H9 (cell line): ENCODE measurements at regions not wholly inside any gene's neighbourhood (a gene's known extent, or its start where the extent isn't known, plus 50 kb on each side); places are given as distances from the start of the nearest gene placed in this dataset.

Source experiments
- DNase-seq: peaks from one replicate; pipeline ENCODE4 v3.0.0-alpha.2; 2017
- H2AFZ ChIP-seq: one replicate; pipeline ENCODE4 v1.6.1; 2013; ENCODE audit warnings: mild to moderate bottlenecking, low read length, control low read depth, moderate library complexity
- H2AK5ac ChIP-seq: 2 replicates; pipeline ENCODE4 v1.6.1; 2013; ENCODE audit warnings: low read length, control low read depth, mixed read lengths; ENCODE audit not compliant: insufficient read length
- H2BK120ac ChIP-seq: one replicate; pipeline ENCODE4 v1.6.1; 2013; ENCODE audit warnings: low read depth, mild to moderate bottlenecking, low read length, control low read depth, inconsistent platforms; ENCODE audit not compliant: poor library complexity, severe bottlenecking
- H2BK12ac ChIP-seq: 2 replicates; pipeline ENCODE4 v1.6.1; 2013; ENCODE audit warnings: low read length, control low read depth, mixed read lengths, low read depth; ENCODE audit not compliant: insufficient read length
- H2BK15ac ChIP-seq: 2 replicates; pipeline ENCODE4 v1.6.1; 2013; ENCODE audit warnings: low read depth, low read length, control low read depth
- H2BK20ac ChIP-seq: one replicate; pipeline ENCODE4 v1.6.1; 2013; ENCODE audit warnings: low read depth, mild to moderate bottlenecking, low read length, control low read depth, inconsistent platforms; ENCODE audit not compliant: poor library complexity, severe bottlenecking
- H2BK5ac ChIP-seq: 2 replicates; pipeline ENCODE4 v1.6.1; 2013; ENCODE audit warnings: low read length, control low read depth, mixed read lengths; ENCODE audit not compliant: insufficient read length
- H3K14ac ChIP-seq: 2 replicates; pipeline ENCODE4 v1.6.1; 2013; ENCODE audit warnings: low read length, control low read depth; ENCODE audit not compliant: insufficient read depth
- H3K18ac ChIP-seq: 2 replicates; pipeline ENCODE4 v1.6.1; 2013; ENCODE audit warnings: low read depth, mild to moderate bottlenecking, mixed read lengths, low read length, control low read depth; ENCODE audit not compliant: insufficient read length
- H3K23ac ChIP-seq: 2 replicates; pipeline ENCODE4 v1.6.1; 2013; ENCODE audit warnings: low read length, control low read depth, mixed read lengths, low read depth; ENCODE audit not compliant: insufficient read length
- H3K23me2 ChIP-seq: 2 replicates; pipeline ENCODE4 v1.6.1; 2013; ENCODE audit warnings: low read depth, mild to moderate bottlenecking, mixed read lengths, low read length, control low read depth; ENCODE audit not compliant: insufficient read length, poor library complexity, severe bottlenecking
- H3K27ac ChIP-seq: 2 replicates; pipeline ENCODE4 v1.5.1; 2013; ENCODE audit warnings: low read length, control low read depth, mixed read lengths, low read depth; ENCODE audit not compliant: insufficient read length
- H3K27me3 ChIP-seq: 2 replicates; pipeline ENCODE4 v1.6.1; 2013; ENCODE audit warnings: low read length, control low read depth, inconsistent platforms; ENCODE audit not compliant: insufficient read depth
- H3K4ac ChIP-seq: 2 replicates; pipeline ENCODE4 v1.6.1; 2013; ENCODE audit warnings: low read depth, mild to moderate bottlenecking, control low read depth, inconsistent platforms, low read length, moderate library complexity
- H3K4me1 ChIP-seq: 2 replicates; pipeline ENCODE4 v1.6.1; 2013; ENCODE audit warnings: low read length, control low read depth, inconsistent platforms; ENCODE audit not compliant: insufficient read depth
- H3K4me2 ChIP-seq: 2 replicates; pipeline ENCODE4 v1.6.1; 2013; ENCODE audit warnings: low read length, control low read depth, mixed read lengths; ENCODE audit not compliant: insufficient read length, insufficient read depth
- H3K56ac ChIP-seq: 2 replicates; pipeline ENCODE4 v1.6.1; 2013; ENCODE audit warnings: low read depth, mild to moderate bottlenecking, mixed read lengths, low read length, control low read depth; ENCODE audit not compliant: insufficient read length
- H3K79me1 ChIP-seq: 2 replicates; pipeline ENCODE4 v1.6.1; 2013; ENCODE audit warnings: low read depth, mild to moderate bottlenecking, moderate library complexity, low read length, control low read depth, inconsistent platforms; ENCODE audit not compliant: insufficient read depth, poor library complexity, severe bottlenecking
- H3K79me2 ChIP-seq: 2 replicates; pipeline ENCODE4 v1.6.1; 2013; ENCODE audit warnings: low read length, control low read depth, inconsistent platforms; ENCODE audit not compliant: insufficient read depth
- H3K9ac ChIP-seq: 2 replicates; pipeline ENCODE4 v1.6.1; 2013; ENCODE audit warnings: low read length, control low read depth, mixed read lengths; ENCODE audit not compliant: insufficient read length; ENCODE audit errors: extremely low read depth
- H3K9me3 ChIP-seq: one replicate; pipeline ENCODE4 v1.6.1; 2013; ENCODE audit warnings: low read depth, low read length, inconsistent platforms; ENCODE audit not compliant: control insufficient read depth
- H3T11ph ChIP-seq: one replicate; pipeline ENCODE4 v1.6.1; 2013; ENCODE audit warnings: mild to moderate bottlenecking, low read length, control low read depth, inconsistent platforms
- H4K20me1 ChIP-seq: one replicate; pipeline ENCODE4 v1.6.1; 2013; ENCODE audit not compliant: control insufficient read depth, insufficient read length, insufficient read depth
- H4K5ac ChIP-seq: 2 replicates; pipeline ENCODE4 v1.6.1; 2013; ENCODE audit warnings: low read depth, mild to moderate bottlenecking, mixed read lengths, low read length, control low read depth; ENCODE audit not compliant: insufficient read length
- H4K8ac ChIP-seq: replicated peaks from 2 replicates; pipeline ENCODE4 v1.6.1; 2013; ENCODE audit warnings: low read length, control low read depth, mixed read lengths, low read depth; ENCODE audit not compliant: insufficient read length
- H4K91ac ChIP-seq: 2 replicates; pipeline ENCODE4 v1.6.1; 2013; ENCODE audit warnings: low read depth, mild to moderate bottlenecking, moderate library complexity, mixed read lengths, low read length, control low read depth; ENCODE audit not compliant: insufficient read length
- H3K27ac Mint-ChIP-seq, 3 experiments: 2 replicates in 2 of 3; 3 replicates in 1 of 3; pipeline ENCODE4 v1.8.0; 2020 to 2021; ENCODE audit warnings: mixed read lengths in 3 of 3, mild to moderate bottlenecking in 1 of 3, moderate library complexity in 1 of 3
- H3K27me3 Mint-ChIP-seq: 2 replicates; pipeline ENCODE4 v1.8.0; 2021; ENCODE audit warnings: low read depth, mild to moderate bottlenecking, moderate library complexity, mixed read lengths
- H3K36me3 Mint-ChIP-seq, 3 experiments: 2 replicates in 2 of 3; 3 replicates in 1 of 3; pipeline ENCODE4 v1.8.0; 2020 to 2021; ENCODE audit warnings: low read depth in 3 of 3, mixed read lengths in 3 of 3; ENCODE audit not compliant: insufficient read depth in 1 of 3
- H3K4me1 Mint-ChIP-seq, 2 experiments: 2 replicates each; pipeline ENCODE4 v1.8.0; 2020; ENCODE audit warnings: mixed read lengths in 2 of 2
- H3K4me3 Mint-ChIP-seq, 2 experiments: 2 replicates in 1 of 2; 3 replicates in 1 of 2; pipeline ENCODE4 v1.8.0; 2020 to 2021; ENCODE audit warnings: mild to moderate bottlenecking in 2 of 2, mixed read lengths in 2 of 2, moderate library complexity in 1 of 2
- H3K9me3 Mint-ChIP-seq, 2 experiments: 2 replicates in 1 of 2; 3 replicates in 1 of 2; pipeline ENCODE4 v1.8.0; 2020; ENCODE audit warnings: mild to moderate bottlenecking in 2 of 2, mixed read lengths in 2 of 2, moderate library complexity in 1 of 2
- WGBS: extraction: QIAGEN DNeasy Blood & Tissue Kit; methylation state at CpG from one replicate; pipeline ENCODE4 v1.1.7; 2013; ENCODE audit warnings: missing lambda C conversion rate, low lambda C conversion rate, mixed read lengths; ENCODE audit not compliant: insufficient read length; ENCODE audit errors: extremely low coverage; 5-methylcytosine and 5-hydroxymethylcytosine counted together
- TF ChIP-seq, protein P1 (sequence below): fragments of 200-600 bp; sonication (generic); conservative IDR thresholded peaks from 3 replicates; pipeline ENCODE4 v1.8.0; 2021; ENCODE audit warnings: antibody characterized with exemption, mild to moderate bottlenecking

DNA sequence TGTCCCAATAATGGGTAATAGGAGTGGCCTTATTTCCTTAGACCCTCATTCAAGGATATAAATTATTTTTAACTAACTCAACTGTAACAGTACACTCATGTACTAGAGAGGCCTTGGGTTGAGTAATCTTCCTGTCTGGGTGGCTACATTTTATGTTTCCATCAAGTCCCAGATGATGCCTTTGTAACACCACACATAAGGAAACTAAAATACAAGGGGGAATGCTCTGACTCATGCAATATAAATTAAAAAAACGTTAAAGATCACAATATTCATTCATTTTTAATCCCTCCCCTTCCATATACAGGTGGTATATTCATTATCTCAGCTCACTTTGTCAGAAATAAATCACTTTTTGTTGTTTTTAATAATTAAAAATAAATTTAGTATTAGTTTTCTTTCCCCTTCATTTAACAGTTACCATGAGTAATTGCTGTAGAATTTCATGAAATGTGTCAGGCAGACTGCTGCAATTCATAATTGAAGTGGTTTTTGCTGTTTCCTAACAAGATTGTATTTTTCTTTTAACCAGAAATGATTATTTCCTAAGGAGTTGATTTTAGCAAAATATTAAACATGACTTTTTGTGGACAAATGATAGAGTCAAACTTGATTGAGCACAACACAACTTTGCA is 1403.6 kb downstream of the SUCLG1 start:
- Histone ChIP-seq H3K79me2 (no peaks in the 10 kb centered on the region), H3K23me2 (no peaks in the 10 kb centered on the region), H2BK120ac (no peak overlapping the region), H3K79me1 (no peaks in the 10 kb centered on the region), H2BK5ac (no peak overlapping the region), H3K4me2 (no peak overlapping the region), H2AFZ (no peak overlapping the region), H3K23ac (no peak overlapping the region), H3K9ac (no peak overlapping the region), H3K4ac (no peak overlapping the region), H3K56ac (no peak overlapping the region), H4K91ac (no peak overlapping the region), H4K20me1 (no peaks in the 10 kb centered on the region), H2AK5ac (no peak overlapping the region), H3K4me1 (no peaks in the 10 kb centered on the region), H2BK15ac (no peak overlapping the region), H4K5ac (no peak overlapping the region), H3K27ac (no peak overlapping the region), H3T11ph (no peak overlapping the region), H3K27me3 (no peaks in the 10 kb centered on the region), H4K8ac (no peak overlapping the region), H3K9me3 (no peaks in the 10 kb centered on the region), H3K14ac (no peak overlapping the region), H3K18ac (no peak overlapping the region), H2BK20ac (no peak overlapping the region), H2BK12ac (no peak overlapping the region)
- no peaks in the 10 kb centered on the region for H3K27me3 Mint-ChIP-seq
- no peaks in the 10 kb centered on the region for H3K4me1 Mint-ChIP-seq
- H3K27ac Mint-ChIP-seq = no peak overlapping the region
- H3K36me3 Mint-ChIP-seq = peaks cover 8 to 15% (median 13%) of the 10 kb centered on the region in 3 experiments
- H3K9me3 Mint-ChIP-seq = peaks cover 17 to 19% of the 10 kb centered on the region in 2 experiments
- no CpG with 5 or more reads among the region's 1 CpG for WGBS
- DNase-seq = no peak
- H3K4me3 Mint-ChIP-seq = no peak overlapping the region
- TF ChIP-seq, protein P1, sequence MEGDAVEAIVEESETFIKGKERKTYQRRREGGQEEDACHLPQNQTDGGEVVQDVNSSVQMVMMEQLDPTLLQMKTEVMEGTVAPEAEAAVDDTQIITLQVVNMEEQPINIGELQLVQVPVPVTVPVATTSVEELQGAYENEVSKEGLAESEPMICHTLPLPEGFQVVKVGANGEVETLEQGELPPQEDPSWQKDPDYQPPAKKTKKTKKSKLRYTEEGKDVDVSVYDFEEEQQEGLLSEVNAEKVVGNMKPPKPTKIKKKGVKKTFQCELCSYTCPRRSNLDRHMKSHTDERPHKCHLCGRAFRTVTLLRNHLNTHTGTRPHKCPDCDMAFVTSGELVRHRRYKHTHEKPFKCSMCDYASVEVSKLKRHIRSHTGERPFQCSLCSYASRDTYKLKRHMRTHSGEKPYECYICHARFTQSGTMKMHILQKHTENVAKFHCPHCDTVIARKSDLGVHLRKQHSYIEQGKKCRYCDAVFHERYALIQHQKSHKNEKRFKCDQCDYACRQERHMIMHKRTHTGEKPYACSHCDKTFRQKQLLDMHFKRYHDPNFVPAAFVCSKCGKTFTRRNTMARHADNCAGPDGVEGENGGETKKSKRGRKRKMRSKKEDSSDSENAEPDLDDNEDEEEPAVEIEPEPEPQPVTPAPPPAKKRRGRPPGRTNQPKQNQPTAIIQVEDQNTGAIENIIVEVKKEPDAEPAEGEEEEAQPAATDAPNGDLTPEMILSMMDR = no peak
